ENCODE measurements at regions not wholly inside any gene's neighbourhood (a gene's known extent, or its start where the extent isn't known, plus 50 kb on each side); places are given as distances from the start of the nearest gene placed in this dataset.
"Not testable (repeated sequence)": the region's sequence is repeated elsewhere in the genome, so short reads cannot be mapped to it uniquely, and the experiment has no call there.

GRCh38 chr5:53733853-53734252, 173.4 kb downstream of the NDUFS4 start:
- Mint-ChIP-seq H3K4me1 (ENCODE audit: low read depth) (no peaks in the 10 kb centered on the region), H3K4me3 (ENCODE audit: low read depth) (no peak overlapping the region), H3K36me3 (ENCODE audit: insufficient read depth) (no peaks in the 10 kb centered on the region), H3K9me3 (ENCODE audit: low read depth) (no peaks in the 10 kb centered on the region), H3K27me3 (no peaks in the 10 kb centered on the region), H3K27ac (no peak overlapping the region)
- no peak for TF ChIP-seq CTCF (IDR thresholded peaks at IDR 0.05; ENCODE audit: unreplicated experiment)
- DNase-seq (ENCODE audit: low spot score, unreplicated experiment): no peak

DNA sequence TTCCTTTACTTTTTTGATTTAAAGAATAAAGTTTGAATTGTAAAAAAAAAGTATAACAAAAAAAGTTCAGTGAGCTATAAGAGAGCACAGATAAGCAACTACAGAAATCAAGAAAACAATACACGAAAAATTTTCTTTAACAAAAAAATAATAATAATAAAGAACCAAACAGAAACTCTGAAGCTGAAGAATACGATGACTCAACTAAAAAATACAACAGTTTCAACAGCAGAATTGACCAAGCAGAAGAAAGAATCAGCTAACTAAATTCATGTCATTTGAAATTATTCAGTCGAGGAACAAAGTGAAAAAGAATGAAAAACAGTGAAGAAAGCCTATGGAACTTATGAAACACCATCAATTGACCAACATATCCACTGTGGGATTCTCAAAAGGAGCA, 177.7 kb downstream of the NDUFS4 start:
- no peak for DNase-seq (ENCODE audit: low spot score, unreplicated experiment)
- Mint-ChIP-seq H3K9me3 (ENCODE audit: low read depth) (no peaks in the 10 kb centered on the region), H3K4me1 (ENCODE audit: low read depth) (no peaks in the 10 kb centered on the region), H3K27me3 (no peaks in the 10 kb centered on the region), H3K4me3 (ENCODE audit: low read depth) (no peak overlapping the region), H3K36me3 (ENCODE audit: insufficient read depth) (no peaks in the 10 kb centered on the region), H3K27ac (no peak overlapping the region)
- TF ChIP-seq CTCF (IDR thresholded peaks at IDR 0.05; ENCODE audit: unreplicated experiment): no peak

DNA sequence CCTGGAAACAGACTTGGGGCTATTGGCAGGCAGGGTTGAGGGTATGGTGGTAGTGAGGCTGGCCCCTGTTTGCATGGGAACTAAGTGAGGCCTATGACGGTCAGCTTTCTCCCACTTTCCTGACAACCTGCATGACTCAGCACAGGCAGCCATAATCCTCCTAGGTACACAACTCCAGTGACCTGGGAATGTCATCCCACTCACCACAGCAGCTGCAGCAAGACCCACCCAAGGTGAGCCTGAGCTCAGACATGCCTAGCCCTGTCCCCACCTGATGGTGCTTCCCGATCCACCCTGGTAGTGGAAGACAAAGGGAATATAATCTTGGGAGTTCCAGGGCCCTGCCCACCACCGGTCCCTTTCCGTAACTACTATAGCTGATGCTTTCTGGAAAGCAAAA, 178.7 kb downstream of the NDUFS4 start:
- Mint-ChIP-seq H3K4me3 (ENCODE audit: low read depth) (no peak overlapping the region), H3K27ac (no peak overlapping the region), H3K9me3 (ENCODE audit: low read depth) (no peaks in the 10 kb centered on the region), H3K36me3 (ENCODE audit: insufficient read depth) (no peaks in the 10 kb centered on the region), H3K4me1 (ENCODE audit: low read depth) (no peaks in the 10 kb centered on the region), H3K27me3 (no peaks in the 10 kb centered on the region)
- TF ChIP-seq CTCF (IDR thresholded peaks at IDR 0.05; ENCODE audit: unreplicated experiment): no peak
- DNase-seq (ENCODE audit: low spot score, unreplicated experiment): no peak

- DNase-seq (ENCODE audit: low spot score, unreplicated experiment): no peak
- Mint-ChIP-seq H3K4me3 (ENCODE audit: low read depth) (no peak overlapping the region), H3K27ac (no peak overlapping the region), H3K4me1 (ENCODE audit: low read depth) (no peaks in the 10 kb centered on the region), H3K36me3 (ENCODE audit: insufficient read depth) (peaks cover 4% of the 10 kb centered on the region), H3K27me3 (no peaks in the 10 kb centered on the region), H3K9me3 (ENCODE audit: low read depth) (peaks cover 44% of the 10 kb centered on the region)
- no peak for TF ChIP-seq CTCF (IDR thresholded peaks at IDR 0.05; ENCODE audit: unreplicated experiment)
Observed at GRCh38 chr5:53749621-53750020, 189.2 kb downstream of the NDUFS4 start.

DNA sequence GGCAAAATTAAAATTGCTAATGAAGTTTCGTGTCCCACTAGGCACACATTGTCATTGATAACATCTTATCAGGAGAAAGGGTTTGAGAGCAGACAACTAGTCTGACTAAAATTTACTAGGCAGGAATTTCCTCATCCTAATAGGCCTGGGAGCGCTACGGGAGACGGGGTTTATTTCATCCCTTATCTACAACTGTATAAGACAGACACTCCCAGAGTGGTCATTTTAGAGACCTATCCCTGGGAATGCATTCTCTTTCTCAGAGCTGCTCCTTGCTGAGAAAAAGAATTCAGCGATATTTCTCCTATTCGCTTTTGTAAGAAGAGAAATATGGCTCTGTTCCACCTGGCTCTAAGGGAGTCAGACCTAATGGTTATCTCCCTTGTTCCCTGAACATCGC, 191.8 kb downstream of the NDUFS4 start:
- H3K4me1 Mint-ChIP-seq (ENCODE audit: low read depth); H3K4me3 Mint-ChIP-seq (ENCODE audit: low read depth); H3K27ac Mint-ChIP-seq; H3K36me3 Mint-ChIP-seq (ENCODE audit: insufficient read depth); H3K27me3 Mint-ChIP-seq; DNase-seq (ENCODE audit: low spot score, unreplicated experiment): not testable (repeated sequence)
- H3K9me3 Mint-ChIP-seq (ENCODE audit: low read depth): peaks cover 49% of the 10 kb centered on the region

- DNase-seq (ENCODE audit: low spot score, unreplicated experiment): no peak
- H3K27ac Mint-ChIP-seq: no peak overlapping the region
- no peaks in the 10 kb centered on the region for H3K4me1 Mint-ChIP-seq (ENCODE audit: low read depth)
- peaks cover 7% of the 10 kb centered on the region for H3K9me3 Mint-ChIP-seq (ENCODE audit: low read depth)
- H3K4me3 Mint-ChIP-seq (ENCODE audit: low read depth): no peak overlapping the region
- no peaks in the 10 kb centered on the region for H3K27me3 Mint-ChIP-seq
- no peaks in the 10 kb centered on the region for H3K36me3 Mint-ChIP-seq (ENCODE audit: insufficient read depth)
- TF ChIP-seq CTCF (IDR thresholded peaks at IDR 0.05; ENCODE audit: unreplicated experiment): no peak
Observed at GRCh38 chr5:53766673-53767072, 206.2 kb downstream of the NDUFS4 start.

All from progenitor cell of endocrine pancreas (in vitro differentiated cells).